GM13976 (cell line): ENCODE measurements at regions not wholly inside any gene's neighbourhood (a gene's known extent, or its start where the extent isn't known, plus 50 kb on each side); places are given as distances from the start of the nearest gene placed in this dataset.

Source experiments
- DNase-seq: peaks from one replicate; pipeline ENCODE4 v3.0.0; 2012; ENCODE audit warnings: low spot score
- CTCF ChIP-seq: IDR thresholded peaks from 2 replicates; pipeline ENCODE4 v1.5.1; 2012; ENCODE audit warnings: borderline replicate concordance, mild to moderate bottlenecking; ENCODE audit not compliant: insufficient read depth; ENCODE audit errors: extremely low read depth, missing control alignments, control extremely low read depth
- in situ Hi-C: fragments of 300-500 bp; cut with MboI; formaldehyde crosslinking; loops from one replicate; pipeline ENCODE4 v1.12.0; 2022; ENCODE audit warnings: low sequenced_read_pairs, mixed read lengths, inconsistent platforms; ENCODE audit not compliant: unreplicated experiment

- TF ChIP-seq CTCF, result no peak
- in situ Hi-C loops, result no loop called here
- DNase-seq, result no peak
Measured at GRCh38 chr16:73610160-73610559, 562.2 kb upstream of the ZFHX3 start.

- no peak for TF ChIP-seq CTCF
- no peak for DNase-seq
- in situ Hi-C loops, result no loop called here
Measured at GRCh38 chr16:73608911-73609310, 561.0 kb upstream of the ZFHX3 start.

GRCh38 chr16:73605309-73605708, 557.4 kb upstream of the ZFHX3 start:
- no peak for TF ChIP-seq CTCF
- DNase-seq, result no peak
- in situ Hi-C loops, result no loop called here

- TF ChIP-seq CTCF, result no peak
- no peak for DNase-seq
- in situ Hi-C loops, result no loop called here
Measured at GRCh38 chr16:73601911-73602310, 554.0 kb upstream of the ZFHX3 start.

- TF ChIP-seq CTCF, result no peak
- in situ Hi-C loops, result no loop called here
- DNase-seq, result no peak
Measured at GRCh38 chr16:73599870-73600269, 551.9 kb upstream of the ZFHX3 start.

GRCh38 chr16:73599351-73599750, 551.4 kb upstream of the ZFHX3 start:
- no peak for DNase-seq
- no peak for TF ChIP-seq CTCF
- in situ Hi-C loops, result no loop called here

- in situ Hi-C loops, result no loop called here
- no peak for TF ChIP-seq CTCF
- DNase-seq, result no peak
Measured at GRCh38 chr16:73584157-73584556, 536.2 kb upstream of the ZFHX3 start.
